Activated CD4-positive, alpha-beta T cell treated with anti-CD3 and anti-CD28 coated beads for 24 hours (primary cell): ENCODE measurements at regions not wholly inside any gene's neighbourhood (a gene's known extent, or its start where the extent isn't known, plus 50 kb on each side); places are given as distances from the start of the nearest gene placed in this dataset.
"Not testable (repeated sequence)": the region's sequence is repeated elsewhere in the genome, so short reads cannot be mapped to it uniquely, and the experiment has no call there.

ENCODE experiments used
- DNase-seq, 2 donors: peaks; one replicate each; pipeline ENCODE4 v3.0.0-alpha.2; 2020; ENCODE audit warnings: low read depth in 2 of 2

GRCh38 chr6:144955859-144956258 lies 670.7 kb downstream of the UTRN start:
- no peak for DNase-seq

- DNase-seq: not testable (repeated sequence)
Observed at GRCh38 chr6:144956697-144957096, 671.6 kb downstream of the UTRN start.

GRCh38 chr6:144957236-144957937 lies 672.3 kb downstream of the UTRN start:
- DNase-seq: no peak

- DNase-seq: no peak
Observed at GRCh38 chr6:144969154-144969553, 684.0 kb downstream of the UTRN start.

- no peak for DNase-seq
Observed at GRCh38 chr6:144969602-144970272, 684.6 kb downstream of the UTRN start.

GRCh38 chr6:144977250-144977864 lies 692.2 kb downstream of the UTRN start:
- DNase-seq: not testable (repeated sequence)

- no peak for DNase-seq
Observed at GRCh38 chr6:144978208-144978607, 693.1 kb downstream of the UTRN start.

GRCh38 chr6:144986271-144986670 lies 701.1 kb downstream of the UTRN start:
- DNase-seq: no peak

- no peak for DNase-seq
Observed at GRCh38 chr6:144989319-144990107, 704.4 kb downstream of the UTRN start.

GRCh38 chr6:144990784-144991183 lies 705.6 kb downstream of the UTRN start:
- DNase-seq: no peak

- no peak for DNase-seq
Observed at GRCh38 chr6:144993870-144994269, 708.7 kb downstream of the UTRN start.

- DNase-seq: no peak
Observed at GRCh38 chr6:144997996-144998395, 712.9 kb downstream of the UTRN start.

GRCh38 chr6:144999127-144999526 lies 714.0 kb downstream of the UTRN start:
- DNase-seq: no peak

GRCh38 chr6:145003145-145003544 lies 718.0 kb downstream of the UTRN start:
- DNase-seq: no peak

GRCh38 chr6:145006914-145007313 lies 721.8 kb downstream of the UTRN start:
- no peak for DNase-seq

- no peak for DNase-seq
Observed at GRCh38 chr6:145008715-145009114, 723.6 kb downstream of the UTRN start.

- DNase-seq: no peak
Observed at GRCh38 chr6:145009711-145010110, 724.6 kb downstream of the UTRN start.

- DNase-seq: no peak
Observed at GRCh38 chr6:145012039-145012662, 723.2 kb downstream of the EPM2A start.

- DNase-seq: no peak
Observed at GRCh38 chr6:145015739-145016558, 719.4 kb downstream of the EPM2A start.

GRCh38 chr6:145017051-145017450 lies 718.3 kb downstream of the EPM2A start:
- no peak for DNase-seq

GRCh38 chr6:145017516-145017915 lies 717.8 kb downstream of the EPM2A start:
- DNase-seq: no peak
